Suprapubic skin (tissue), 4 donors: ENCODE measurements at regions not wholly inside any gene's neighbourhood (a gene's known extent, or its start where the extent isn't known, plus 50 kb on each side); places are given as distances from the start of the nearest gene placed in this dataset.

ENCODE experiments used
- DNase-seq, 2 donors: peaks; one replicate each; pipeline ENCODE4 v3.0.0-alpha.2; 2019; ENCODE audit warnings: low spot score in 2 of 2
- H3K27ac ChIP-seq: fragments of 200-600 bp; sonication (generic); one replicate; pipeline ENCODE4 v1.5.1; 2019
- H3K27me3 ChIP-seq: fragments of 200-600 bp; sonication (generic); one replicate; pipeline ENCODE4 v1.5.1; 2019
- H3K36me3 ChIP-seq: fragments of 200-600 bp; sonication (generic); one replicate; pipeline ENCODE4 v1.5.1; 2019
- H3K4me1 ChIP-seq: fragments of 200-600 bp; sonication (generic); one replicate; pipeline ENCODE4 v1.5.1; 2019
- H3K4me3 ChIP-seq: fragments of 200-600 bp; sonication (generic); one replicate; pipeline ENCODE4 v1.5.1; 2019; ENCODE audit warnings: mild to moderate bottlenecking
- H3K9me3 ChIP-seq: fragments of 200-600 bp; sonication (generic); one replicate; pipeline ENCODE4 v1.5.1; 2019
- CTCF ChIP-seq, 2 donors: fragments of 200-600 bp in 1 of 2; fragments of 450-650 bp in 1 of 2; sonication (generic) in 1 of 2; IDR thresholded peaks; one replicate each; pipeline ENCODE4 v1.5.1; 2016 to 2019; ENCODE audit warnings: antibody characterized with exemption in 2 of 2, mild to moderate bottlenecking in 1 of 2, moderate library complexity in 1 of 2
- EP300 ChIP-seq: sonication (generic); formaldehyde crosslinking; IDR thresholded peaks from one replicate; pipeline ENCODE4 v1.6.1; 2017; ENCODE audit warnings: antibody characterized with exemption
- POLR2A ChIP-seq, 2 donors: fragments of 450-650 bp; IDR thresholded peaks; one replicate each; pipeline ENCODE4 v1.6.1; 2017; ENCODE audit warnings: antibody characterized with exemption in 2 of 2, mild to moderate bottlenecking in 2 of 2, moderate library complexity in 2 of 2
- POLR2AphosphoS5 ChIP-seq, 3 donors: sonication (generic); formaldehyde crosslinking; IDR thresholded peaks; one replicate each; pipeline ENCODE4 v1.6.1; 2017; ENCODE audit warnings: antibody characterized with exemption in 3 of 3
- WGBS: methylation state at CpG from one replicate; pipeline ENCODE4 v1.1.5; 2018; 5-methylcytosine and 5-hydroxymethylcytosine counted together

- H3K4me1 ChIP-seq: no peaks in the 10 kb centered on the region
- no peak for TF ChIP-seq POLR2AphosphoS5 (IDR thresholded peaks at IDR 0.05)
- no peak for TF ChIP-seq POLR2A (IDR thresholded peaks at IDR 0.05)
- no peak for TF ChIP-seq CTCF (IDR thresholded peaks at IDR 0.05)
- no peak for TF ChIP-seq EP300
- H3K27me3 ChIP-seq: peaks cover 6% of the 10 kb centered on the region
- no peaks in the 10 kb centered on the region for H3K36me3 ChIP-seq
- no peaks in the 10 kb centered on the region for H3K9me3 ChIP-seq
- DNase-seq: no peak
- H3K4me3 ChIP-seq: no peak overlapping the region
- H3K27ac ChIP-seq: no peak overlapping the region
- WGBS: 51% methylated on average over 3 of the region's 3 CpGs
These were observed 383.2 kb downstream of the TCERG1L start for GRCh38 chr10:130928306-130928705.

GRCh38 chr10:130929422-130930325 lies 381.8 kb downstream of the TCERG1L start:
- Histone ChIP-seq H3K36me3 (no peaks in the 10 kb centered on the region), H3K27ac (no peak overlapping the region), H3K27me3 (peaks cover 6% of the 10 kb centered on the region), H3K4me1 (no peaks in the 10 kb centered on the region), H3K4me3 (no peak overlapping the region), H3K9me3 (no peaks in the 10 kb centered on the region)
- no peak for DNase-seq
- 54% methylated on average over 7 of the region's 17 CpGs for WGBS
- TF ChIP-seq EP300: no peak
- TF ChIP-seq CTCF (IDR thresholded peaks at IDR 0.05): no peak
- no peak for TF ChIP-seq POLR2A (IDR thresholded peaks at IDR 0.05)
- no peak for TF ChIP-seq POLR2AphosphoS5 (IDR thresholded peaks at IDR 0.05)

- 86% methylated on average over 3 of the region's 5 CpGs for WGBS
- TF ChIP-seq EP300 (no peak), POLR2A (IDR thresholded peaks at IDR 0.05) (no peak), POLR2AphosphoS5 (IDR thresholded peaks at IDR 0.05) (no peak), CTCF (IDR thresholded peaks at IDR 0.05) (no peak)
- DNase-seq: no peak
- peaks cover 6% of the 10 kb centered on the region for H3K27me3 ChIP-seq
- H3K27ac ChIP-seq: no peak overlapping the region
- no peaks in the 10 kb centered on the region for H3K36me3 ChIP-seq
- H3K4me3 ChIP-seq: no peak overlapping the region
- H3K4me1 ChIP-seq: no peaks in the 10 kb centered on the region
- no peaks in the 10 kb centered on the region for H3K9me3 ChIP-seq
These were observed 380.7 kb downstream of the TCERG1L start for GRCh38 chr10:130930821-130931220.

- 60% methylated on average over 7 of the region's 7 CpGs for WGBS
- Histone ChIP-seq H3K27me3 (peaks cover 6% of the 10 kb centered on the region), H3K4me3 (no peak overlapping the region), H3K36me3 (no peaks in the 10 kb centered on the region), H3K9me3 (no peaks in the 10 kb centered on the region), H3K4me1 (no peaks in the 10 kb centered on the region), H3K27ac (no peak overlapping the region)
- TF ChIP-seq POLR2AphosphoS5 (IDR thresholded peaks at IDR 0.05) (no peak), CTCF (IDR thresholded peaks at IDR 0.05) (no peak), EP300 (no peak), POLR2A (IDR thresholded peaks at IDR 0.05) (no peak)
- DNase-seq: no peak
These were observed 380.3 kb downstream of the TCERG1L start for GRCh38 chr10:130931256-130931655.

- no peak for TF ChIP-seq CTCF (IDR thresholded peaks at IDR 0.05)
- TF ChIP-seq EP300: no peak
- TF ChIP-seq POLR2AphosphoS5 (IDR thresholded peaks at IDR 0.05): no peak
- TF ChIP-seq POLR2A (IDR thresholded peaks at IDR 0.05): no peak
- WGBS: 75% methylated on average over 15 of the region's 15 CpGs
- Histone ChIP-seq H3K36me3 (no peaks in the 10 kb centered on the region), H3K4me3 (no peak overlapping the region), H3K4me1 (no peaks in the 10 kb centered on the region), H3K27ac (no peak overlapping the region), H3K9me3 (no peaks in the 10 kb centered on the region), H3K27me3 (peaks cover 11% of the 10 kb centered on the region)
- no peak for DNase-seq
These were observed 379.1 kb downstream of the TCERG1L start for GRCh38 chr10:130932326-130933007.
